Liver (tissue), 3 donors: ENCODE measurements at regions not wholly inside any gene's neighbourhood (a gene's known extent, or its start where the extent isn't known, plus 50 kb on each side); places are given as distances from the start of the nearest gene placed in this dataset.

Source experiments
- ATF3 ChIP-seq: IDR thresholded peaks from 2 replicates; pipeline ENCODE4 v1.6.1; 2016; ENCODE audit warnings: antibody characterized with exemption
- CTCF ChIP-seq: fragments of 150-350 bp; IDR thresholded peaks from 2 replicates; pipeline ENCODE4 v1.5.1; 2017; ENCODE audit warnings: improper control_type of control experiment, low read depth, low read length; ENCODE audit not compliant: missing input control
- GABPA ChIP-seq, 2 donors: IDR thresholded peaks in 1 of 2; conservative IDR thresholded peaks in 1 of 2; 2 replicates each; pipeline ENCODE4 v1.6.1; 2016; ENCODE audit warnings: antibody characterized with exemption in 2 of 2, mild to moderate bottlenecking in 1 of 2, moderate library complexity in 1 of 2
- JUND ChIP-seq, 2 donors: IDR thresholded peaks; 2 replicates each; pipeline ENCODE4 v1.6.1; 2016; ENCODE audit warnings: antibody characterized with exemption in 2 of 2
- MAX ChIP-seq: IDR thresholded peaks from 2 replicates; pipeline ENCODE4 v1.6.1; 2016; ENCODE audit warnings: antibody characterized with exemption
- TAF1 ChIP-seq: conservative IDR thresholded peaks from 2 replicates; pipeline ENCODE4 v1.6.1; 2016; ENCODE audit warnings: antibody characterized with exemption, mild to moderate bottlenecking
- YY1 ChIP-seq: IDR thresholded peaks from 2 replicates; pipeline ENCODE4 v1.6.1; 2016; ENCODE audit warnings: antibody characterized with exemption, mild to moderate bottlenecking
- donor health status: healthy.
- donor health status: healthy.

GRCh38 chr3:53965291-53965690 is 73.6 kb upstream of the SELENOK start:
- TF ChIP-seq CTCF (no peak), YY1 (no peak), JUND (IDR thresholded peaks at IDR 0.05) (no peak), GABPA (IDR thresholded peaks at IDR 0.05 in 1 of 2, conservative IDR thresholded peaks at IDR 0.05 in 1 of 2) (no peak), ATF3 (no peak), TAF1 (no peak), MAX (no peak)
